ENCODE measurements at regions not wholly inside any gene's neighbourhood (a gene's known extent, or its start where the extent isn't known, plus 50 kb on each side); places are given as distances from the start of the nearest gene placed in this dataset.

GRCh38 chr2:220562375-220563140, 935.1 kb downstream of the SLC4A3 start:
- TF ChIP-seq CTCF (IDR thresholded peaks at IDR 0.05 in 4 of 5, conservative IDR thresholded peaks at IDR 0.05 in 1 of 5), result no peak
- no peak for TF ChIP-seq POLR2A (IDR thresholded peaks at IDR 0.05)

All from gastrocnemius medialis (tissue), 4 donors.